CD14-positive monocyte (primary cell): ENCODE measurements at regions not wholly inside any gene's neighbourhood (a gene's known extent, or its start where the extent isn't known, plus 50 kb on each side); places are given as distances from the start of the nearest gene placed in this dataset.

Experiments
- DNase-seq, 3 donors: peaks; one replicate each; pipeline ENCODE4 v3.0.0-alpha.2; 2011 to 2022
- H2AFZ ChIP-seq: 2 replicates; pipeline ENCODE4 v1.6.0; 2012; ENCODE audit warnings: mild to moderate bottlenecking, low read depth, low read length, inconsistent platforms; ENCODE audit not compliant: insufficient read depth, poor library complexity, severe bottlenecking
- H3K27ac ChIP-seq, 2 donors: 1 replicate in 1 of 2; 2 replicates in 1 of 2; pipeline ENCODE4 v1.5.1; 2012 to 2013; ENCODE audit warnings: low read length in 2 of 2, control low read depth in 1 of 2, inconsistent platforms in 1 of 2, low read depth in 1 of 2, mild to moderate bottlenecking in 1 of 2
- H3K27me3 ChIP-seq, 2 donors: one replicate each; pipeline versions ENCODE4 v1.6.0 to v1.6.1; 2011 to 2013; ENCODE audit warnings: low read length in 2 of 2; ENCODE audit not compliant: control insufficient read depth in 2 of 2, insufficient read depth in 2 of 2
- H3K36me3 ChIP-seq, 2 donors: replicated peaks in 1 of 2; 1 replicate in 1 of 2; 2 replicates in 1 of 2; pipeline versions ENCODE4 v1.5.1 to v1.6.1; 2012 to 2013; ENCODE audit warnings: low read length in 2 of 2, control low read depth in 1 of 2, inconsistent platforms in 1 of 2, mild to moderate bottlenecking in 1 of 2; ENCODE audit not compliant: insufficient read depth in 2 of 2, control insufficient read depth in 1 of 2
- H3K4me1 ChIP-seq, 2 donors: 1 replicate in 1 of 2; 2 replicates in 1 of 2; pipeline versions ENCODE4 v1.5.1 to v1.6.1; 2012 to 2013; ENCODE audit warnings: low read length in 2 of 2, control low read depth in 1 of 2, inconsistent platforms in 1 of 2, mild to moderate bottlenecking in 1 of 2, moderate library complexity in 1 of 2; ENCODE audit not compliant: insufficient read depth in 2 of 2, control insufficient read depth in 1 of 2
- H3K4me2 ChIP-seq: replicated peaks from 2 replicates; pipeline ENCODE3; 2012; ENCODE audit warnings: low read length, moderate library complexity, mild to moderate bottlenecking; ENCODE audit not compliant: poor library complexity, severe bottlenecking; ENCODE audit errors: extremely low read depth
- H3K4me3 ChIP-seq, 3 experiments: fragments of 200-600 bp in 1 of 3; sonication (generic) in 1 of 3; replicated peaks in 1 of 3; 1 replicate in 2 of 3; 2 replicates in 1 of 3; pipeline ENCODE4 v1.5.1; 2011 to 2013; ENCODE audit warnings: low read length in 3 of 3, mild to moderate bottlenecking in 3 of 3, control low read depth in 2 of 3, low read depth in 2 of 3, inconsistent platforms in 1 of 3, moderate library complexity in 1 of 3
- H3K79me2 ChIP-seq: 2 replicates; pipeline ENCODE4 v1.6.0; 2012; ENCODE audit warnings: mild to moderate bottlenecking, control low read depth, inconsistent platforms, low read length, moderate library complexity; ENCODE audit not compliant: insufficient read depth
- H3K9ac ChIP-seq: 2 replicates; pipeline ENCODE4 v1.6.0; 2017; ENCODE audit warnings: low read length, mild to moderate bottlenecking; ENCODE audit not compliant: insufficient read depth, poor library complexity, severe bottlenecking
- H3K9me3 ChIP-seq, 2 donors: replicated peaks in 1 of 2; 1 replicate in 1 of 2; 2 replicates in 1 of 2; pipeline versions ENCODE4 v1.5.1 to v1.6.1; 2012 to 2013; ENCODE audit warnings: low read length in 2 of 2, control low read depth in 1 of 2; ENCODE audit not compliant: control insufficient read depth in 1 of 2, insufficient read depth in 1 of 2
- H4K20me1 ChIP-seq: 2 replicates; pipeline ENCODE4 v1.6.0; 2012; ENCODE audit warnings: mild to moderate bottlenecking, low read length, control low read depth, moderate library complexity; ENCODE audit not compliant: insufficient read depth
- H3K27ac Mint-ChIP-seq, 7 donors: one replicate each; pipeline ENCODE4 v1.8.0; 2020; ENCODE audit warnings: mild to moderate bottlenecking in 7 of 7, mixed read lengths in 7 of 7, moderate library complexity in 6 of 7, inconsistent platforms in 2 of 7
- H3K27me3 Mint-ChIP-seq, 3 donors: one replicate each; pipeline ENCODE4 v1.8.0; 2021 to 2022; ENCODE audit warnings: low read depth in 3 of 3, mild to moderate bottlenecking in 3 of 3, mixed read lengths in 3 of 3, moderate library complexity in 3 of 3, inconsistent platforms in 1 of 3
- H3K36me3 Mint-ChIP-seq, 2 donors: one replicate each; pipeline ENCODE4 v1.8.0; 2020; ENCODE audit warnings: mixed read lengths in 2 of 2, inconsistent platforms in 1 of 2, mild to moderate bottlenecking in 1 of 2
- H3K4me1 Mint-ChIP-seq: one replicate; pipeline ENCODE4 v1.8.0; 2020; ENCODE audit warnings: mild to moderate bottlenecking, mixed read lengths
- H3K4me3 Mint-ChIP-seq, 2 donors: one replicate each; pipeline ENCODE4 v1.8.0; 2020; ENCODE audit warnings: mild to moderate bottlenecking in 2 of 2, mixed read lengths in 2 of 2, moderate library complexity in 1 of 2
- H3K9me3 Mint-ChIP-seq, 7 donors: one replicate each; pipeline ENCODE4 v1.8.0; 2020 to 2022; ENCODE audit warnings: mixed read lengths in 7 of 7, mild to moderate bottlenecking in 6 of 7, moderate library complexity in 6 of 7, inconsistent platforms in 2 of 7
- CTCF ChIP-seq: fragments of 200-600 bp; IDR thresholded peaks from one replicate; pipeline ENCODE4 v1.8.0; 2022; ENCODE audit warnings: antibody characterized with exemption, mild to moderate bottlenecking
- WGBS: methylation state at CpG from one replicate; pipeline ENCODE4 v1.1.5; 2013; ENCODE audit warnings: missing lambda C conversion rate; ENCODE audit not compliant: insufficient coverage; 5-methylcytosine and 5-hydroxymethylcytosine counted together
- intact Hi-C, 2 donors: fragments of 100-400 bp; cut with micrococcal nuclease; formaldehyde crosslinking; loops; one replicate each; pipeline versions ENCODE4 v1.15.0 to v1.15.1; 2023

GRCh38 chr7:116420003-116420402 is 79.5 kb upstream of the CAV2 start:
- peaks cover 0 to 2% (median 0%) of the 10 kb centered on the region in 7 donors for H3K9me3 Mint-ChIP-seq
- Histone ChIP-seq H3K27me3 (no peaks in the 10 kb centered on the region), H3K4me1 (no peaks in the 10 kb centered on the region), H3K9ac (no peak overlapping the region), H4K20me1 (no peaks in the 10 kb centered on the region), H3K9me3 (no peaks in the 10 kb centered on the region), H3K36me3 (no peaks in the 10 kb centered on the region), H3K79me2 (no peaks in the 10 kb centered on the region), H3K27ac (no peak overlapping the region), H2AFZ (no peak overlapping the region), H3K4me3 (no peak overlapping the region), H3K4me2 (no peak overlapping the region)
- DNase-seq = no peak
- peaks cover 0 to 2% (median 0%) of the 10 kb centered on the region in 3 donors for H3K27me3 Mint-ChIP-seq
- peaks cover 3% of the 10 kb centered on the region for H3K4me1 Mint-ChIP-seq
- intact Hi-C loops = no loop called here
- no peak overlapping the region for H3K27ac Mint-ChIP-seq
- no peaks in the 10 kb centered on the region for H3K36me3 Mint-ChIP-seq
- WGBS = 100% methylated on average over 1 of the region's 3 CpGs
- no peak for TF ChIP-seq CTCF
- H3K4me3 Mint-ChIP-seq = no peak overlapping the region

- Mint-ChIP-seq H3K36me3 (no peaks in the 10 kb centered on the region), H3K4me3 (no peak overlapping the region), H3K27me3 (peaks cover 0 to 2% (median 0%) of the 10 kb centered on the region in 3 donors), H3K9me3 (no peaks in the 10 kb centered on the region), H3K4me1 (peaks cover 3% of the 10 kb centered on the region), H3K27ac (no peak overlapping the region)
- no peak overlapping the region for H3K4me2 ChIP-seq
- H3K9ac ChIP-seq = no peak overlapping the region
- DNase-seq = no peak
- no peaks in the 10 kb centered on the region for H4K20me1 ChIP-seq
- no peak overlapping the region for H3K4me3 ChIP-seq
- no peaks in the 10 kb centered on the region for H3K36me3 ChIP-seq
- no CpG with 5 or more reads among the region's 1 CpG for WGBS
- no peaks in the 10 kb centered on the region for H3K79me2 ChIP-seq
- H3K27me3 ChIP-seq = no peaks in the 10 kb centered on the region
- intact Hi-C loops = no loop called here
- no peak overlapping the region for H2AFZ ChIP-seq
- no peaks in the 10 kb centered on the region for H3K4me1 ChIP-seq
- H3K9me3 ChIP-seq = no peaks in the 10 kb centered on the region
- H3K27ac ChIP-seq = no peak overlapping the region
- no peak for TF ChIP-seq CTCF
Measured at GRCh38 chr7:116421298-116421697, 78.2 kb upstream of the CAV2 start.
